ENCODE measurements at regions not wholly inside any gene's neighbourhood (a gene's known extent, or its start where the extent isn't known, plus 50 kb on each side); places are given as distances from the start of the nearest gene placed in this dataset.

DNA sequence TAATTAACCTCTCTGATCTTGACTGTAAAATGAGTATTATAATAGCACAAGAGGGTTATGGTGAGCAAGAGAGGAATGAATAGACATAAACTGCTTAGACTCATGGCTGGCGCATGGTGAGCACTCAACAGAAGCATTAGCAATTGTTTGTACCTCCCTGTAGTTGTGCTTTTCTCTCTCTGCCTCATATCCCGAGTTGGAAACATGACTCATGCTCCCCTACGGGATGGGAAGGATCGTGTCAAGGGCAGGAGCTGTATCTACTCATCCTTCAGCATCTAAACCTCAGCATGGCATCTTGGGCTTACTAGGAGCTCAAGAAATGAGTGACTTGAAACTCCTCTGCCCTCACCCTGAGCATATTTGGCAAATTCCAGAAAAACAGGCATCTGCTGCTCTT is 299.6 kb downstream of the MAP2K4 start:
- DNase-seq (ENCODE audit: low spot score) (no peak), ATAC-seq (no peak)
- ChIA-PET CTCF (interaction anchor here (1.0 kb wide), 1 partner anchor 22 kb away, joined by 4 read pairs; no protein-coding TSS in a partner anchor), POLR2A (no interaction called here)
- Mint-ChIP-seq H3K4me1 (no peaks in the 10 kb centered on the region), H3K27me3 (ENCODE audit: low read depth) (no peaks in the 10 kb centered on the region), H3K27ac (no peak overlapping the region), H3K36me3 (no peaks in the 10 kb centered on the region), H3K9me3 (peaks cover 23% of the 10 kb centered on the region), H3K4me3 (no peak overlapping the region)
- TF ChIP-seq PRDM15 (CRISPR knock-in tag; IDR thresholded peaks at IDR 0.05) (no peak), SMAD4 (CRISPR knock-in tag; IDR thresholded peaks at IDR 0.05) (no peak), TEAD1 (CRISPR knock-in tag; IDR thresholded peaks at IDR 0.05) (no peak), HMGXB4 (CRISPR knock-in tag; IDR thresholded peaks at IDR 0.05) (no peak), ATF3 (CRISPR knock-in tag; conservative IDR thresholded peaks at IDR 0.05) (no peak), ELF4 (CRISPR knock-in tag; IDR thresholded peaks at IDR 0.05; ENCODE audit: low read depth) (no peak), FOXK1 (CRISPR knock-in tag; IDR thresholded peaks at IDR 0.05) (no peak), ZNF425 (CRISPR knock-in tag; conservative IDR thresholded peaks at IDR 0.05) (no peak), CREB1 (CRISPR knock-in tag; IDR thresholded peaks at IDR 0.05) (no peak)
- TF ChIP-seq, protein P1, sequence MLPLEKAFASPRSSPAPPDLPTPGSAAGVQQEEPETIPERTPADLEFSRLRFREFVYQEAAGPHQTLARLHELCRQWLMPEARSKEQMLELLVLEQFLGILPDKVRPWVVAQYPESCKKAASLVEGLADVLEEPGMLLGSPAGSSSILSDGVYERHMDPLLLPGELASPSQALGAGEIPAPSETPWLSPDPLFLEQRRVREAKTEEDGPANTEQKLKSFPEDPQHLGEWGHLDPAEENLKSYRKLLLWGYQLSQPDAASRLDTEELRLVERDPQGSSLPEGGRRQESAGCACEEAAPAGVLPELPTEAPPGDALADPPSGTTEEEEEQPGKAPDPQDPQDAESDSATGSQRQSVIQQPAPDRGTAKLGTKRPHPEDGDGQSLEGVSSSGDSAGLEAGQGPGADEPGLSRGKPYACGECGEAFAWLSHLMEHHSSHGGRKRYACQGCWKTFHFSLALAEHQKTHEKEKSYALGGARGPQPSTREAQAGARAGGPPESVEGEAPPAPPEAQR (CRISPR knock-in tag; IDR thresholded peaks at IDR 0.05): no peak
- TF ChIP-seq, protein P2, sequence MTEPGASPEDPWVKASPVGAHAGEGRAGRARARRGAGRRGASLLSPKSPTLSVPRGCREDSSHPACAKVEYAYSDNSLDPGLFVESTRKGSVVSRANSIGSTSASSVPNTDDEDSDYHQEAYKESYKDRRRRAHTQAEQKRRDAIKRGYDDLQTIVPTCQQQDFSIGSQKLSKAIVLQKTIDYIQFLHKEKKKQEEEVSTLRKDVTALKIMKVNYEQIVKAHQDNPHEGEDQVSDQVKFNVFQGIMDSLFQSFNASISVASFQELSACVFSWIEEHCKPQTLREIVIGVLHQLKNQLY (CRISPR knock-in tag; IDR thresholded peaks at IDR 0.05): no peak
- TF ChIP-seq, protein P3, sequence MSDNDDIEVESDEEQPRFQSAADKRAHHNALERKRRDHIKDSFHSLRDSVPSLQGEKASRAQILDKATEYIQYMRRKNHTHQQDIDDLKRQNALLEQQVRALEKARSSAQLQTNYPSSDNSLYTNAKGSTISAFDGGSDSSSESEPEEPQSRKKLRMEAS (CRISPR knock-in tag; IDR thresholded peaks at IDR 0.05): no peak
- TF ChIP-seq, protein P4, sequence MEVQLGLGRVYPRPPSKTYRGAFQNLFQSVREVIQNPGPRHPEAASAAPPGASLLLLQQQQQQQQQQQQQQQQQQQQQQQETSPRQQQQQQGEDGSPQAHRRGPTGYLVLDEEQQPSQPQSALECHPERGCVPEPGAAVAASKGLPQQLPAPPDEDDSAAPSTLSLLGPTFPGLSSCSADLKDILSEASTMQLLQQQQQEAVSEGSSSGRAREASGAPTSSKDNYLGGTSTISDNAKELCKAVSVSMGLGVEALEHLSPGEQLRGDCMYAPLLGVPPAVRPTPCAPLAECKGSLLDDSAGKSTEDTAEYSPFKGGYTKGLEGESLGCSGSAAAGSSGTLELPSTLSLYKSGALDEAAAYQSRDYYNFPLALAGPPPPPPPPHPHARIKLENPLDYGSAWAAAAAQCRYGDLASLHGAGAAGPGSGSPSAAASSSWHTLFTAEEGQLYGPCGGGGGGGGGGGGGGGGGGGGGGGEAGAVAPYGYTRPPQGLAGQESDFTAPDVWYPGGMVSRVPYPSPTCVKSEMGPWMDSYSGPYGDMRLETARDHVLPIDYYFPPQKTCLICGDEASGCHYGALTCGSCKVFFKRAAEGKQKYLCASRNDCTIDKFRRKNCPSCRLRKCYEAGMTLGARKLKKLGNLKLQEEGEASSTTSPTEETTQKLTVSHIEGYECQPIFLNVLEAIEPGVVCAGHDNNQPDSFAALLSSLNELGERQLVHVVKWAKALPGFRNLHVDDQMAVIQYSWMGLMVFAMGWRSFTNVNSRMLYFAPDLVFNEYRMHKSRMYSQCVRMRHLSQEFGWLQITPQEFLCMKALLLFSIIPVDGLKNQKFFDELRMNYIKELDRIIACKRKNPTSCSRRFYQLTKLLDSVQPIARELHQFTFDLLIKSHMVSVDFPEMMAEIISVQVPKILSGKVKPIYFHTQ (CRISPR knock-in tag; IDR thresholded peaks at IDR 0.05): no peak

Measured in WTC11 (cell line).